ENCODE measurements at regions not wholly inside any gene's neighbourhood (a gene's known extent, or its start where the extent isn't known, plus 50 kb on each side); places are given as distances from the start of the nearest gene placed in this dataset.

- ChIA-PET CTCF (interaction anchor here (1.0 to 1.6 kb wide), 2 partner anchors 232 to 649 kb away, joined by 4 to 5 read pairs; no protein-coding TSS in a partner anchor), POLR2A (interaction anchor here (0.6 to 1.1 kb wide), 2 partner anchors 605 to 1068 kb away, joined by 3 read pairs; no protein-coding TSS in a partner anchor)
- BruUV-seq (replicated peaks): no TSS peak
- intact Hi-C loops (cut with micrococcal nuclease): loop anchor here (5.0 kb wide), 1 partner anchor 353 kb away; no protein-coding TSS in a partner anchor
- H3K27me3 Mint-ChIP-seq (ENCODE audit: insufficient read depth, unreplicated experiment): no peaks in the 10 kb centered on the region
- H3K27ac Mint-ChIP-seq (ENCODE audit: low read depth, unreplicated experiment): no peak overlapping the region
- no peak overlapping the region for H3K4me3 Mint-ChIP-seq (ENCODE audit: unreplicated experiment)
- no peaks in the 10 kb centered on the region for H3K9me3 Mint-ChIP-seq (ENCODE audit: unreplicated experiment)
- H3K4me1 Mint-ChIP-seq (ENCODE audit: insufficient read depth, unreplicated experiment): peaks cover 17% of the 10 kb centered on the region
- TF ChIP-seq, protein P1, sequence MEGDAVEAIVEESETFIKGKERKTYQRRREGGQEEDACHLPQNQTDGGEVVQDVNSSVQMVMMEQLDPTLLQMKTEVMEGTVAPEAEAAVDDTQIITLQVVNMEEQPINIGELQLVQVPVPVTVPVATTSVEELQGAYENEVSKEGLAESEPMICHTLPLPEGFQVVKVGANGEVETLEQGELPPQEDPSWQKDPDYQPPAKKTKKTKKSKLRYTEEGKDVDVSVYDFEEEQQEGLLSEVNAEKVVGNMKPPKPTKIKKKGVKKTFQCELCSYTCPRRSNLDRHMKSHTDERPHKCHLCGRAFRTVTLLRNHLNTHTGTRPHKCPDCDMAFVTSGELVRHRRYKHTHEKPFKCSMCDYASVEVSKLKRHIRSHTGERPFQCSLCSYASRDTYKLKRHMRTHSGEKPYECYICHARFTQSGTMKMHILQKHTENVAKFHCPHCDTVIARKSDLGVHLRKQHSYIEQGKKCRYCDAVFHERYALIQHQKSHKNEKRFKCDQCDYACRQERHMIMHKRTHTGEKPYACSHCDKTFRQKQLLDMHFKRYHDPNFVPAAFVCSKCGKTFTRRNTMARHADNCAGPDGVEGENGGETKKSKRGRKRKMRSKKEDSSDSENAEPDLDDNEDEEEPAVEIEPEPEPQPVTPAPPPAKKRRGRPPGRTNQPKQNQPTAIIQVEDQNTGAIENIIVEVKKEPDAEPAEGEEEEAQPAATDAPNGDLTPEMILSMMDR (IDR thresholded peaks at IDR 0.05; ENCODE audit: unreplicated experiment): no peak
- H3K36me3 Mint-ChIP-seq (ENCODE audit: insufficient read depth, unreplicated experiment): peaks cover 7% of the 10 kb centered on the region
- DNase-seq (ENCODE audit: unreplicated experiment): no peak
These were observed 650.8 kb upstream of the SOX9 start for GRCh38 chr17:71470062-71470461.

GRCh38 chr17:71472809-71473789 is 647.7 kb upstream of the SOX9 start:
- TF ChIP-seq, protein P1 (IDR thresholded peaks at IDR 0.05; ENCODE audit: unreplicated experiment): peak; percentile 63
- POLR2A ChIA-PET: interaction anchor here (0.6 to 1.6 kb wide), 5 partner anchors 57 to 647 kb away, joined by 3 to 6 read pairs (median 4); partner anchors contain the start of gene SOX9
- peaks cover 5% of the 10 kb centered on the region for H3K4me1 Mint-ChIP-seq (ENCODE audit: insufficient read depth, unreplicated experiment)
- BruUV-seq (replicated peaks): no TSS peak
- CTCF ChIA-PET: interaction anchor here (0.5 to 2.3 kb wide), 35 partner anchors 9 to 1066 kb away, joined by 3 to 16 read pairs (median 3); no protein-coding TSS in a partner anchor
- H3K36me3 Mint-ChIP-seq (ENCODE audit: insufficient read depth, unreplicated experiment): peaks cover under 1% of the 10 kb centered on the region
- no peaks in the 10 kb centered on the region for H3K27me3 Mint-ChIP-seq (ENCODE audit: insufficient read depth, unreplicated experiment)
- H3K27ac Mint-ChIP-seq (ENCODE audit: low read depth, unreplicated experiment): no peak overlapping the region
- no peak overlapping the region for H3K4me3 Mint-ChIP-seq (ENCODE audit: unreplicated experiment)
- no peaks in the 10 kb centered on the region for H3K9me3 Mint-ChIP-seq (ENCODE audit: unreplicated experiment)
- peak; percentile 73 for DNase-seq (ENCODE audit: unreplicated experiment)
- intact Hi-C loops (cut with micrococcal nuclease): loop anchor here (1.0 to 5.0 kb wide), 5 partner anchors 287 to 1067 kb away; partner anchors contain the start of gene SOX9

GRCh38 chr17:71477356-71477755 is 643.5 kb upstream of the SOX9 start:
- Mint-ChIP-seq H3K4me3 (ENCODE audit: unreplicated experiment) (no peak overlapping the region), H3K36me3 (ENCODE audit: insufficient read depth, unreplicated experiment) (no peaks in the 10 kb centered on the region), H3K4me1 (ENCODE audit: insufficient read depth, unreplicated experiment) (no peaks in the 10 kb centered on the region), H3K9me3 (ENCODE audit: unreplicated experiment) (no peaks in the 10 kb centered on the region), H3K27ac (ENCODE audit: low read depth, unreplicated experiment) (no peak overlapping the region), H3K27me3 (ENCODE audit: insufficient read depth, unreplicated experiment) (no peaks in the 10 kb centered on the region)
- POLR2A ChIA-PET: interaction anchor here (0.7 kb wide), 1 partner anchor 602 kb away, joined by 4 read pairs; no protein-coding TSS in a partner anchor
- intact Hi-C loops (cut with micrococcal nuclease): no loop called here
- no peak for DNase-seq (ENCODE audit: unreplicated experiment)
- CTCF ChIA-PET: interaction anchor here (0.6 to 0.7 kb wide), 3 partner anchors 49 to 710 kb away, joined by 3 to 4 read pairs (median 4); no protein-coding TSS in a partner anchor
- TF ChIP-seq, protein P1 (IDR thresholded peaks at IDR 0.05; ENCODE audit: unreplicated experiment): no peak
- BruUV-seq (replicated peaks): no TSS peak

DNA sequence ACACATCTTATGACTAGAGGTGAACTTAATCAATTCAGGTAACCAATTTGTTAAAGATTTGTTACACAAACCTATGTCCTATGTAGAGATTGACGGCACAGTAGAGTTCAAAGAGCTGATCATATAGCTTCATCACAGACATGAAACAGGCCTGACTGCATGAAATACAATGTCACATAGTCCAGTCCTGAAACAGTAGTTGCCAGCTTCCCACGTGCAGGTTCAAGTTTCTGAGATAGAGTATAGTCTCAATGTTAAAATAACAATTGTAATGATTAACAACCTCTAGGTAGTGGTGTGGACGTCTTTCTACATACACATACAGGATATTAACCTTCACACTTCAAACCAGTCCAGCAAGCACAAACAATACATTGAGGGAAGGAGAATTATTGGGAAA is 640.7 kb upstream of the SOX9 start:
- H3K27me3 Mint-ChIP-seq (ENCODE audit: insufficient read depth, unreplicated experiment): no peaks in the 10 kb centered on the region
- no peak overlapping the region for H3K4me3 Mint-ChIP-seq (ENCODE audit: unreplicated experiment)
- TF ChIP-seq, protein P1 (IDR thresholded peaks at IDR 0.05; ENCODE audit: unreplicated experiment): no peak
- H3K36me3 Mint-ChIP-seq (ENCODE audit: insufficient read depth, unreplicated experiment): no peaks in the 10 kb centered on the region
- no peaks in the 10 kb centered on the region for H3K9me3 Mint-ChIP-seq (ENCODE audit: unreplicated experiment)
- ChIA-PET POLR2A (interaction anchor here (1.2 kb wide), 1 partner anchor 74 kb away, joined by 3 read pairs; no protein-coding TSS in a partner anchor), CTCF (interaction anchor here (0.6 kb wide), 2 partner anchors 279 to 637 kb away, joined by 3 read pairs; no protein-coding TSS in a partner anchor)
- no peak overlapping the region for H3K27ac Mint-ChIP-seq (ENCODE audit: low read depth, unreplicated experiment)
- BruUV-seq (replicated peaks): no TSS peak
- no peak for DNase-seq (ENCODE audit: unreplicated experiment)
- H3K4me1 Mint-ChIP-seq (ENCODE audit: insufficient read depth, unreplicated experiment): no peaks in the 10 kb centered on the region
- intact Hi-C loops (cut with micrococcal nuclease): no loop called here

Data from MCF 10A (cell line).